GM13977 (cell line): ENCODE measurements at regions not wholly inside any gene's neighbourhood (a gene's known extent, or its start where the extent isn't known, plus 50 kb on each side); places are given as distances from the start of the nearest gene placed in this dataset.

ENCODE experiments used
- DNase-seq: peaks from one replicate; pipeline ENCODE4 v3.0.0; 2012; ENCODE audit warnings: low spot score
- CTCF ChIP-seq: IDR thresholded peaks from 2 replicates; pipeline ENCODE4 v1.5.1; 2012; ENCODE audit warnings: mild to moderate bottlenecking, control low read depth; ENCODE audit not compliant: insufficient read depth; ENCODE audit errors: extremely low read depth, missing control alignments
- in situ Hi-C: fragments of 300-500 bp; cut with MboI; formaldehyde crosslinking; loops from one replicate; pipeline ENCODE4 v1.12.0; 2022; ENCODE audit warnings: low sequenced_read_pairs, low pct_unique_long_range_greater_than_20kb, mixed read lengths, inconsistent platforms; ENCODE audit not compliant: unreplicated experiment

GRCh38 chr21:25328736-25329135 lies 278.5 kb downstream of the MRPL39 start:
- no peak for TF ChIP-seq CTCF
- no peak for DNase-seq
- in situ Hi-C loops = no loop called here

GRCh38 chr21:25326181-25326580 lies 281.1 kb downstream of the MRPL39 start:
- no peak for DNase-seq
- no peak for TF ChIP-seq CTCF
- in situ Hi-C loops = no loop called here

GRCh38 chr21:25324666-25325065 lies 282.6 kb downstream of the MRPL39 start:
- in situ Hi-C loops = loop anchor here (25.0 kb wide), 1 partner anchor 437 kb away; no protein-coding TSS in a partner anchor
- DNase-seq = no peak
- no peak for TF ChIP-seq CTCF

- DNase-seq = no peak
- in situ Hi-C loops = loop anchor here (25.0 kb wide), 1 partner anchor 436 kb away; no protein-coding TSS in a partner anchor
- no peak for TF ChIP-seq CTCF
Observed at GRCh38 chr21:25323356-25323949, 283.8 kb downstream of the MRPL39 start.

- in situ Hi-C loops = loop anchor here (25.0 kb wide), 1 partner anchor 427 kb away; no protein-coding TSS in a partner anchor
- no peak for TF ChIP-seq CTCF
- no peak for DNase-seq
Observed at GRCh38 chr21:25314247-25314646, 293.0 kb downstream of the MRPL39 start.

GRCh38 chr21:25313829-25314228 lies 293.5 kb downstream of the MRPL39 start:
- peak; percentile 43 for TF ChIP-seq CTCF
- in situ Hi-C loops = loop anchor here (25.0 kb wide), 1 partner anchor 427 kb away; no protein-coding TSS in a partner anchor
- no peak for DNase-seq
